ENCODE measurements at regions not wholly inside any gene's neighbourhood (a gene's known extent, or its start where the extent isn't known, plus 50 kb on each side); places are given as distances from the start of the nearest gene placed in this dataset.

DNA sequence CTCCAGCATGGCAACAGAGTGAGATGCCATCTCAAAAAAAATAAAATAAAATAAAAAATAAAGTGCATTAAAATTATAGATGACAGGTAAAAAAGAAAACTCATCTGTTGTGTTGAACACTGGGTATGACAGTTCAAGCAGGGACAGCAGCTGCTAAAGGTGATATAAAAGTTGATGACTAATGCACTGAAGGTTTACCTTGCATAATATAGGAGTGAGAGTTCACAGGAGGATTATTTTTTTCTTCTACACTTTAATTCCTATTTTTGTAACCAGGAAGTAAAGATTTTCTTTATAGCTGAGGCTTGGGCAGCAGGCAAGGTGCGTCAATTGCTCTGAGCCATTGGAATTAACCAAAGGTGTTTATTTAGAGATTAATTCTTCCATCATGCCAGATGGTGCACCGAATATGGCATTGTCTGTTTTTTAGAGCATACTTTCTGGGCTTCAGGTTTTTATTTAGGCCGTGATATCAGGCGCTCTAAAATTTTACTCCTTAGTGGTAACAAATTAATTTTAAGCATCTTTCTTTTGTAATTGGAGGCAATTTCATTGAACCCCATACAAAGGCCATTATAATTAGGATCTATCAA lies 337.0 kb upstream of the SLC10A2 start:
- no peak for DNase-seq

DNA sequence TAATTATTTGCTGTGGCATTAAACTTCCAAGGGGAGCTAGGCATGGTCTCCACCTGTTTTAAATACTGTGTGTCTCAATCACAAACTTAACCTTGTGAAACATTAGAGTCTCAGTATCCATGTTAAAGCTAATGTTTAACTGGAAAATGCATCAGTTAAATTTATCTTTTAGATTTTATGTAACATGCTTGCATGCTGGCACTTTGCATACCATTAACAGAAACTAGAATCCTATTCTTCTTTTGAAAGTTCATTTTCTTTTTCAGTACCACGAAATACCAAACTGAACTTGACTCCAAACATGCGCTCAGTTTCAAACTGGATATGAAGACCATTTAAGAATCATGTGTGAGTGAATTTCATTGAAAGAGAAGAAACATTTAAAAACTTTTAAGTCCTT lies 328.9 kb upstream of the SLC10A2 start:
- no peak for DNase-seq

DNA sequence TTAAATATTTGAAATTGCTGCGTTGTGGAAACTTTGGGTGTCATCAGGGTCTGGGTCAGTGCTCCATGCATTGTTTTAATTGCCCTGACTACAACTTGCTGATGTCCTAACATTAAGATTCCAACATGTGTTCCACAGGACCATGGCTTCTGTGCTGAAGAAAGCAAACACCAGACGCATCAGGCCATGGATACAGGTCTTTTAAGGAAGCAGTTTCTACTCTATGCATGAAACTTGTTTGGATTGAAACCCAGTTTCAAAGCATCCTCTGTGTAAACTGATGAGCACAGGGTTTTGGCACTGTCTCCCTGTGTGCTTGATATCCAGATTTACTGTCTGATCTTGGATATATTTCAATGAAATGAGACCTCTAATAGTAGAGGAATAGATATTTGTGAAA lies 328.4 kb upstream of the SLC10A2 start:
- no peak for DNase-seq

DNA sequence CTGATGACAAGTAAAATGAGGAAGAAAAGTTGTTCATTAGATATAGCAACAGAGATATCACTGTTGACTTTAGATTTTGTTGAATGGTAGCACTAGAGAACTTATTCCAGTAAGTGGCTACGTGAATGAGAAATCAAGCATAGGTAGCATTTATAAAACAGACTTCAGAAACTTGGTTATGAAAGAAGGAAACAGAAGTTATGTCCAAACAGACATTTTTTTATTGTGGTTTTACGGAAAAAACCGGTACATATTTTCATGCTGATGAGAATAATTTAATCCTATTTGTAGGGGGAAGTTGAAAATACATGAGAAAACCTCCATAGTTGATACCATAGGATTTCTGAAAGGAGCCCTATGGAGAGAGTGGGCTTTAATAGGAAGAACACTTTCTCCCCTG lies 325.7 kb upstream of the SLC10A2 start:
- no peak for DNase-seq

DNA sequence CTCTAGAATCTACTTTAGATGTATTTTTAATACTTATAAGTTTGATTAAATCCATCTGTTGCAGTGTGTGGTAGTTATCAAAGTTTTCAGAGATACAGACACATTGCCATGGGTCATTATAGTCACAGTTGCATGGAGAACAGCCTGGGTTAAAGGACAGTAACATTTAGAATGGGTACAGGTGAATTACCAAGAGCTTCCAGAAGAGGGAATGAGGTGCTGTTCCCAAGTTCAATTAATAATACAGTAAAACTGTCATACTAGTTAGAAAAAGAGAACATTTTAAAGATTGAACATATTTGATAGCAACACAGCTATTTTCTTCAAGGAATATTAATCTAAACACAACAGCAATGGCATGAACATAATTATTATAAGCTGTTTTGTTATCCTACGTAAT lies 322.6 kb upstream of the SLC10A2 start:
- DNase-seq = no peak

DNA sequence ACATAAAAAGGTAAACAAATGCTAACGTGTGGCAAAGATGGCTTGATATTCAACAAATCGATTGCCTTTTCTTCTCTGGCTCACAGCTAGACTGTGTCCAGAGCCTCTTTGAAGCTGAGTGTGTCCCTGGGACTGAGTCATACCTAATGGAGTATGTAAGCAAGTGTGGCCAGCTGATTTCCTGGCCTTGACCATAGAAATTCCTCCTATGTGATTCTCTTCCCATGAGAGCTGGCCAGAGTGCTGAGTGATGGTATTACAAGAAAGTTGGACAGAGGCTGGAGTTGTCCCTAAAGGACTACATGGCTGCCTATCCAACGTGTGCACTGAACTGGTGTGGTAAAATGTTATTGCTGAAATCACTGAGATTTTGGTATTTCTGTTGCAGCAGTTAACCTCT lies 320.1 kb upstream of the SLC10A2 start:
- DNase-seq = no peak

DNA sequence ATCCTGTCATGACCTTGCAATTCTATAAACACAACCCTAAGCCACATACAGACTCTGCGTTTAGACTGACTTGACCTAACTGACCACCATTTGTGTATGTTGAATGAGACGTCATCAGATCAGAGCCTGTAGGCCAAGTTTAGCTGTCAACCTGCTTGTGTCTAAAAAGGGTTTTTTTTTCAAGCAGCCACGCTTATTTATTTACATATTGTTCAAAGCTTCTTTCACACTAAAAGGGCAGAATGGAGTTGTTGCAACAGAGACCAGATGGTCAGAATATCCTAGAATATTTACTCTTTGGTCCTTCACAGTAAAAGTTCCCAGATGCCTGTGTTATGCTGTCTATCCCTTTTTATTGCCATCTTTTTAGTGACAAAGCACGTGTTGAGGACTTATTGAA lies 307.7 kb upstream of the SLC10A2 start:
- DNase-seq = no peak

DNA sequence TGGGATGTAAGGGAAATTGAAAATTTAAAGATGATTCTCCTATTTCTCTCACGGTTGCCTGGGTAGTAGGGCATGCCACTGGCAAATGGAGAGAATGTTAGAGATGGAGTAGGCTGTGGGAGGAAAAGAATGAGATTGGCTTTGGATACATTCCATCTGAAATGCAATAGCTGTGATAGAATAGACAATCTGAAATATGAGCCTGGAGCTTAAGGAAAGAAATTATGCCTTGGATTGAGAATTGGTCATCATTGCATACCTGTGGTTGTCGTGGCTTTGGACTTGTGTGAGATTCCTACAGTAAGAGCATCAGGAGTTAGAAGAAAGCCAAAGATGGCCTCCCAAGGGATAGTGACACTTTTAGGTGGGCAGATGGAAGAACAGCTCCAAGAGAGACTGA lies 305.1 kb upstream of the SLC10A2 start:
- DNase-seq = no peak

DNA sequence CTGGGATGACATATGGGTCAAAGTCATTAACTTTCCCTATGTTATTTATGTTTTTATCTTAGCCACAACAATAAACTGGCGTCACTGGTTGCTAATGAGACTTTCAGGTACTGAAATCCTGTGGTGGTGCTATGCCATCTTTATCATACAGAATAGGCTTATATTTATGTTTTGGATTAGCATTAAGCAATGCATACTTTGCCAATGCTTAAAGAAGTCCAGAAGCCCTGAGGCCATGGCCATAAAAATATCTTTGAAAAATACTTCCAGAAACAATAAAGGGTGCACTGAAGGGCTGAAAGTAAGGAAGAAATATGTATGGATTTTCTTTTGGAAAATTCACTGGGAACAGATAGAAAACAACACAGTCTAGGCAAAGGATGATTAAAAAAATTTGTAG lies 304.6 kb upstream of the SLC10A2 start:
- no peak for DNase-seq

DNA sequence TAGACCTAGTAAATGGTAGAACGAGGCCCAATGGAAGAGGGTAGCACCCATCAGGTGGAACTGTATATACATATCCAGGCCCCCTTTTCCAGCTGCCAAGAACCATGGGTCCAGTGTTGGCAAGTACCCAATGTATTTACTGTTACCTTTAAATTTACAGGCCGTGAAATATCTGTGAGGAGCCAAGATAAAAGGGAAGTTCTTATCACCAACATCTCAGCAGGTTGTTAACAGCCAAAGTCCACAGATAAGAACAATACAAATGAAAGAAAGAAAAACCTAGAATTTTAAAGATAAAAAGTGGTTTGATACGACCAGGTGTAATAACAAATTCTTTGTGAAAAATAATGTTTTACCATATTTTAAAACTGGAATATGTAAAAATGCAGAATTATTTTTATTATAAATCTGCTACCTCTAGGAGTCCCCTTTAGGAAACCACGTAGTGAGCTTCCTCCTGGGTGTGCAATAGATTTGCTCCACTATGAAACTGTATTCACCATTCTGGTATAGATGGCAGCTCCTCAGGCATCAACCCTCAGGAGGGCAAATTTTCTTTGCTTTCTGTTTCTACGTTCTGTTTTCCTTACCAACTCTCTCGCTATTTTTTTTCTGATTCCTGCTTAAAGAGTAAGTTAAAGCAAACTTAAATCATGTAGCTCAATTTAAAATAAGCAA lies 292.2 kb upstream of the SLC10A2 start:
- no peak for DNase-seq

DNA sequence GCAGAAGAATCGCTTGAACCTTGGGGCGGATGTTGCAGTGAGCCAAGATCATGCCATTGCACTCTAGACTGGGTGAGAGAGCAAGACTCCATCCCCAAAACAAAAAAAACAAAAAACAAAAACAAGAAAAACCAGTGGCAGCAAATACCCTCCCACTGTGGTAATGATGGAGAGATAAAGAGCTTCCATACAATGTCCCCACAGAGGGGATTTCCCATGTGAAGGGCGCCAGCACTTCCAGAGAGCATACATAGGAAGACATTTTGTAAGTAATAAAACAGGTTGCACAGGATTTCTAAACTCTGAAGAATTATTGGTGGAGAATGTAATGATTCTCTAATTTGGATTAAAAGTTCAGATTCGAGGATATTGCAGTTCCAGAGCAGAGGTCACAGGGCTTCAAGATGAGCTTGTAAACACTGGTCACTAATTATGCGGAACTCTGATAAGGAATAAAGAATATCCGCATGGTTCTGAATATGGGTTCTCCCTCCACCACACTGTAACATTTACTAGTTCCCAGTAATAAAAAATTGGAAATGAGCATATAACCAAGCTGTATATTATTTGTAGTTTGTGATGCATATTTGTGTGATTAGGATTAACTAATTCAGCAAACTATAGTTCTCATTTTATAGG lies 290.1 kb upstream of the SLC10A2 start:
- no peak for DNase-seq

DNA sequence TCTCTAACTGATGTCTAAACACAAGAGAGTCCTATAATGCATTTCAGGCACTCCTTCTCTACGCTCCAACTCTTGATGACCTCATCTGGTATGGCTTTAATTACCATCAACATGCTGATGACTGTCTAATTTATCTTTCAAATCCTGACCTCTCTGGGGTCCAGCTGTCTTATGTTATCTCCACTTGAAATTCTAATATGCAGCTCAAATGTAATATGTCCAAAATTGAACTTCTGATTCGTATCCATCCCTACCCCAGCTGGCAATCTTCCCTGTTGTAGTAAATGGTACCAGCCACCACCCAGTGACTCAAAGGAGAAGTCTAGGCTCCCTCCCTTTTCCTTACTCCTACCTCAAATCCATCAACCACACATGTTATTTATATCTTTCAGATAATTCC lies 288.0 kb upstream of the SLC10A2 start:
- DNase-seq = no peak

DNA sequence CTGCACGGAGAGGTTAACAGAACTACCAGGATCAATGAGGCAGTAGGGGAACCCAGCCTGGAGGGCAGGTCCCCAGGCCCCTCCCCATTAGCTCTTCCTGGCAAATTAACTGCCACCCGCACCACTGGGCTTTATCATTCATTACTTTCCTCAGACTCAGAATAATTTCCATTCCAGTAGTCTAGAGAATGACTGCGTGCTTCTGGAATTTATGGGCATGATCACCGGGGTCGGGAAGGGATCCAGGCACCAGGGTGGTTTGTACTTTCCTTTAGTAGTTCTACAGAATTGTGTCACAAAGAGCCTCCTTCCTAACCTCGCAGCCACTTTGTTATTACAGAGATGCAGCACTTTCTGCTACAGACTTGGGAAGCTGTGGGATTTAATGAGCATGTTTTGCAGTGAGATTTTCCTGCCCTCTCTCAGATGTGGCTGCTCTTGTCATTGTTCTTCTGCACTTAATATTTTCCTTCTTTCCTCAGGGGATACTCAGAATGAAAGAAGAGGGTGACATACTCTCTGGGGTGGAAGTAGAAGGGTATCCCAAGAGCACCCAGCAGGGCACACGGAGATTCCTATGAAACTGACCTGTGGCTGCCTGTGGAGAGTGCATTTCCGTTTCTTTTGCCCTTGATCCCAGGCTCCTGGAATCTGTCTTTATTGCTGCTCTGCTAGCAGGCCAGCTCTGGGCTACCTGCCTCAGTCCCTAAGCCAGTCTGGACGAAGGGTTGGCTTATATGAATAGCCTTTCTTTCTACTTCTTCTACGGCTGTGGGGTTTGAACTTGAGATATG lies 285.0 kb upstream of the SLC10A2 start:
- DNase-seq = no peak

DNA sequence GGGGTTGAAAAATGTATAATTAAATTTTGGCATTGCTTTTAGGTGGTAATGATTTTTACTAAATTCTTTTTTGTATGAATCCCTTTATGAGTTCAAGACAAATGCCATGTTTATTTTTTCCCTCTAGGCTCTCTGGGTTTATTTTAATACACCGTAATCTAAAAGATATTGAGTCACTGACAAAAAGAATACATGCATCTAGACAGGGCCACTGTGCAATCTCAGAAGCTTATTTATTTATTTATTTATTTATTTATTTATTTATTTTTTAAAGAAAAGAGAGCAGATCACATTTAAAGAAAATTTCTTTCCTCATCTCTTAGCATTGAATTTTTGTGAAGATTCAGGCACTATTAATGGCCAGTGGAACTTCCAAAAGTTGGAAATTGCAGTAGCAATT lies 283.9 kb upstream of the SLC10A2 start:
- no peak for DNase-seq

DNA sequence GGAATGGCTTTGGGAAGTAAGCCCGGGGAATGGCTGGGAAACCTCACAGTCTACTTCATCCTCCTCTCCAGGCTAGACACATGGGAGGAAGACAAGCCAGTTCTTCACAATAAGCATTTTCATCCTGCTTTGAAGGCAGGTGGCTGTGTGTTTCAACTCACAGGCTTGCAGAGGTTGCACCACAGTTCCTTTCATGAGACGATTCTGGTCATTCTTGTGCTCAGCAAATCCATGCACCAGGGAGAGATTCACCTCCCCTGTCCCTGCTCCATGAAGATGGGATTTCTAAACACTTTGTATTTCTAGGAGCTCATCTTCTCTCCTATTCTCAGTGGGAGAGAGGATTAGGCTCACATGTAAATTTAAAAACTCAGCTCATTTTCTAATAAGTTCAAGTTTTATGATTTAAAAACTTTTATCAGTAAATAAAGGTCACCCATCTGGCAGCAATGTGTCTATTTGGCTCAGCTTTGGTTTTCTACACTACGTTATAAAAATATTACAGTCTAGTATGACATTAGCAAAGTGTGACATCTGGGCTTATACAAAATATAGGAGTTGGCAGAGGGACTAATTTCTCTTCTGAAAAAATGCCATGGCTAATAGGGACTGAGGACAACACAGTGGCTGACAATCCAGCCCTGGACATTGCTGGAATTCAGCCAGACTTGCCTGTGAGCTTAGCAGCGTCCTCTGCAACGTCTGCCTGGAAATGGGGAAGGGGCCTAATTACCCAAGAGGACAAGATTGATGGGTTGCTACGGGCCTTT lies 283.2 kb upstream of the SLC10A2 start:
- DNase-seq = no peak

DNA sequence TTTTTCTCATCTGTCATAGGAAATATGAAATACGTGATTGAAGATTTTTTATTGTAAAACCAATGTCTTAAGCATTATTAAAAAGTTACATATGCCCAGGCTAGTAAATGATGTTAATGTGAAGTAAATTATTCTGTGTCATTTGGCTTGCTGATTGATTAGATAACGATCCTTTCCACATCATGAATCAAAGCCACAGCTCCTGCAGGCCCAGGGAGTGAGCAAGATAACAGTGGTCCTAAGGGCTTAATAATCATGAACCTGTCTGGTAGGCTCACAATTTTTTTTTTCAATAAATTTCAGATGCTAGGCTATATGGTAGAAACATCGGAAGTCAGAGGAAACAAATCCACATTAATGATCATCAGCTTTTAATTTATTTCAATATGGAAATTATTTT lies 269.0 kb upstream of the SLC10A2 start:
- no peak for DNase-seq

DNA sequence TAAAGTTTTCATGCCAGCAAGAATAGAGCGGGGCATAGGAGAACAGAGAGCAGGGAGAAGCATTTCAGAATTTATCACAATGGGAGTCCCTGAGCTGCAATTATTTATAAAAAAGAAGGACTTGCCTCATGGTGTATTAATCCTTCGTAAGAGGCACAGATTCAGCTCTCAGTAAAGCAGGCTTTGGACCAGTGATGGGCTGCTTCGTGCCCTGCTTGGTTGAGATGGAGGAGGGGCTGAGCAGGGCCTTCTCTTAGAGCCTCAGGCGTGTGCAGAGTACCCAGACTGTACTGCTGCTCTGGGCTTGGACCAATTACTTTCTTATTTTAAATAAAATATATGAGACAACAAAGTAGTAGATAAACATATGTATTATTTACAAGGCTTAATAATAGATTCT lies 265.7 kb upstream of the SLC10A2 start:
- DNase-seq = no peak

DNA sequence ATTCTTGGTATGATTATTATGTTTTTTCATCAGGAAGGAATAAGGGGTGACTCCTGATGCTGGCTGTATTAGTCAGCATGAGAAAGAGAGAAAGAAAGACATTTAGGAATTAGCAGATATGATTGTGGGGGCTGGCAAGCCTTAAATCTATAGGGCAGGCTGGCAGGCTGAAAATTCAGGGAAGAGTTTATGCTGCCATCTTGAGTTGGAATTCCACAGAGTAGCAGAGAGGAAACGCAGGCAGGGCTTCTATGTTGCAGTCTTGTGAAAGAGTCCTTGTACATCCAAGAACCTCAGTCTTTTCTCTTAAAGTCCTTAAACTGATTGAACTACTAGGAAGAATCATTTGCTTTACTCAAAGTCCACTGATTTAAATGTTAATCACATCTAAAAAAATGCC lies 262.7 kb upstream of the SLC10A2 start:
- no peak for DNase-seq

DNA sequence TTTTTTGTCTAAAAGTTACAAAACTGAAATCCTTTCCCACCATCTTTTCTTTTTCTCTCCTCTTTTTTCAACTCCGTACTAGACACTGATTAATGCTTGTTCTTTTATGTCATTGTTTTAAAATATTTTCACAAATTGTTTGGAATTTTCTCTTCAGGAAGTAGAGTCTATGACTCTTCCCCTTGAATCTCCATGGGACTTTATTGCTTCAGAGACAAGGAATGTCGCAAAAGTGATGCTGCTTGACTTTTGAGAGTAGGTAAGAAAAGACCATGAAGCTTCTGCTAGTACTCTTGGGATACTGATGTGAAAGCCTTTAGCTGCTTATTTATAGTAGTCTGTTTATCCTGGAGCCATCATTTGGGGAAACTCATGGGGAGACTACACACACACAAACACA lies 260.1 kb upstream of the SLC10A2 start:
- DNase-seq = no peak

DNA sequence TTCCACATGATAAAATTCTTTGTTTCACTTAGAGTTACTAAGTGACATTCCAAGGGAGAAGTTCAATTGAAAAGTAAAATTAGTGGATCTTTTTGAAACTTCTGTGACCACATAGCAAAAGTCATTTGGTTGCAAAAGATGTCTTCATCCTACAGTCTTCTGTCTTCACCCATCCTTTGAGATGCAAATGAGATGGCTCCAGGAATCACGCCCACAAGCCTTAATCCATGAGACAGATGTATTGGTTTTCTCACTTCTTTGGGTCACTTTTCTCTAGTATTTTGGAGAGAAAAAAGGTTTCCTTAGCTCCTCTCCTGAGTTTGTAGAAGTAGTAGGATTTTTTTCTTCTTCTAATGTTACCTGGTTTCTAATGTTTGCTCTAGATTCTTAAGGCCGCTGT lies 259.5 kb upstream of the SLC10A2 start:
- no peak for DNase-seq

DNA sequence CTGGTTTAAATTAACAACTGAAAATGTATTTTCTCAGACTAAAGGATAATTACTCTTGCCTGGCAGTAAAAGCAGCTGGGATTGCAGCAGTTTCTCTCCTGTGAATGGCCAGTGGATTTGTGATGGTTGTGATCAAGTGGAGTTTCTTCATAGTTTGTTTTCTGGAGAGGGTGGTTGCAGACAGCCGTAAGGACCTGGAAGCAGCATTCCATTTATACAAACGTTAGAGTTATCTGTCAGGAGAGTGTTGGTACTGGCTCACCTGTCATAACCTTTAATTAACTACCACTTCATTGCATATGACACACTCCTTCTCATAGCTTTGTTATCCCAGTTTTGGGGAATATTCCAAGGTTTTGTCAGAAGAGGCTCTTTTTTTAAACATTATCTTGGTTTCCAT lies 258.4 kb upstream of the SLC10A2 start:
- no peak for DNase-seq

DNA sequence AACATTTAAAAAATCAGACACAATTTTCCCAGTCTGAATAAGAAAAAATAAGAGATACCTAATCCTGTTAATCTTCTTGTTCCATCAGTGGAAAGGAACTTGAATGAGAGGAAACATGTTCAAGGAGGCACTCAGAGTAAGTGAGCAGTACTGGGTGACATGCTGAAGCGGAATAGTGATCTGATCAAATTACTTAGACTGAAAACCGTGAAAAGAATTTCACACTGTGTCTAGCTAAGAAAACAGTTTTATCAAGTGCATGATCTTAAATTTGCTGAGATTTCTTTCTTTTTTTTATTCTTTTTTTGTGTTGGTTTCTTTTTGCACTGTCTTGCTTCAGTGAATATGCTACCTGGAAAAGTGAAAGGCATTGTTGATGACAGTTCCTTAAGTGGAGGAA lies 249.5 kb upstream of the SLC10A2 start:
- DNase-seq = no peak

DNA sequence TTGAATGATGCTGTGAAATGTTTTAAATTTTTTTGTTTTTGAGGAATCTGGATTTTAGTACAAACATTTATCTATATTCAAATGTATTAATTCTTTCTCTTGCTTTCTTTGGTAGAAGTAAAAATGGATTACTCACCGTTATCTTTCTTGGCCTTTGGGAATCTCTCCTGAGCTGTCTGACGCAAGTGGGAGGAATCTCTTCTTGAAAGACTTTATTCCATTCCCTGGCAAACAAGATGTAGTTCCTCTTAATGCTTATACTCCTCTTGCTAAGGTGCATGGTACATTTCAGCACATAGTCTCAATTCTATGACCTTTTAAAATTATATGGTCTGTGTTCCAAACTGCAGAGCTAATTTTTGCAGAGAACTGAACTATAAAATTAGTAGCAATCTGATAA lies 246.2 kb upstream of the SLC10A2 start:
- DNase-seq = no peak

Data from KG1 (cell line).